ENCODE measurements at regions not wholly inside any gene's neighbourhood (a gene's known extent, or its start where the extent isn't known, plus 50 kb on each side); places are given as distances from the start of the nearest gene placed in this dataset.
A peak's percentile ranks its signal among the peaks of the same experiment; 100 is the strongest.

GRCh38 chr12:19779395-19780056 is 340.2 kb downstream of the AEBP2 start:
- Histone ChIP-seq H3K27me3 (no peaks in the 10 kb centered on the region), H3K4me3 (no peak overlapping the region), H3K4me1 (peaks cover 0 to 16% (median 9%) of the 10 kb centered on the region in 12 donors), H3K36me3 (no peaks in the 10 kb centered on the region), H3K27ac (peak overlapping the region in 9 of 12 donors; percentile 16 to 52 (median 38)), H3K9me3 (peaks cover 0 to under 1% (median 0%) of the 10 kb centered on the region in 12 donors)
- intact Hi-C loops (cut with DNase I) = loop anchor here in 7 of 10 donors (5.0 to 10.0 kb wide), 5 partner anchors 55 to 115 kb away; no protein-coding TSS in a partner anchor
- ATAC-seq (peak; percentile 84 to 92 (median 88)), DNase-seq (peak in 4 of 5 donors; percentile 44 to 71 (median 54))
- 52 to 63% (median 59%) methylated on average over 10 of the region's 10 CpGs for WGBS, 4 donors
- TF ChIP-seq POLR2A (IDR thresholded peaks at IDR 0.05) (no peak), CTCF (IDR thresholded peaks at IDR 0.05) (peak in 7 of 12 donors; percentile 9 to 56 (median 19))

GRCh38 chr12:19780460-19780859 is 341.2 kb downstream of the AEBP2 start:
- Histone ChIP-seq H3K4me1 (peaks cover 0 to 16% (median 9%) of the 10 kb centered on the region in 12 donors), H3K27me3 (no peaks in the 10 kb centered on the region), H3K4me3 (no peak overlapping the region), H3K9me3 (peaks cover 0 to 7% (median 0%) of the 10 kb centered on the region in 12 donors), H3K27ac (no peak overlapping the region), H3K36me3 (no peaks in the 10 kb centered on the region)
- intact Hi-C loops (cut with DNase I) = loop anchor here in 2 of 10 donors (5.0 to 10.0 kb wide), 2 partner anchors 54 to 102 kb away; no protein-coding TSS in a partner anchor
- TF ChIP-seq CTCF (IDR thresholded peaks at IDR 0.05) (no peak), POLR2A (IDR thresholded peaks at IDR 0.05) (no peak)
- WGBS, 4 donors = 64 to 77% (median 73%) methylated on average over 6 of the region's 6 CpGs
- DNase-seq = peak in 1 of 5 donors; percentile 31
- ATAC-seq = peak in 2 of 4 donors; percentile 7 to 9

GRCh38 chr12:19783547-19784444 is 344.5 kb downstream of the AEBP2 start:
- DNase-seq (peak in 3 of 5 donors; percentile 17 to 69 (median 27)), ATAC-seq (peak in 3 of 4 donors; percentile 11 to 34 (median 23))
- H3K27me3 ChIP-seq = no peaks in the 10 kb centered on the region
- intact Hi-C loops (cut with DNase I) = loop anchor here in 2 of 10 donors (5.0 to 10.0 kb wide), 2 partner anchors 51 to 99 kb away; no protein-coding TSS in a partner anchor
- peaks cover 0 to 16% (median 9%) of the 10 kb centered on the region in 12 donors for H3K4me1 ChIP-seq
- no peak for TF ChIP-seq POLR2A (IDR thresholded peaks at IDR 0.05)
- no peak for TF ChIP-seq CTCF (IDR thresholded peaks at IDR 0.05)
- H3K9me3 ChIP-seq = peaks cover 0 to 25% (median 0%) of the 10 kb centered on the region in 12 donors
- H3K4me3 ChIP-seq = peak overlapping the region in 8 of 12 donors; percentile 7 to 42 (median 22)
- H3K36me3 ChIP-seq = no peaks in the 10 kb centered on the region
- H3K27ac ChIP-seq = peak overlapping the region in 6 of 12 donors; percentile 34 to 61 (median 58)
- WGBS, 4 donors = 58 to 89% (median 69%) methylated on average over 29 of the region's 29 CpGs

Data from heart left ventricle (tissue), 16 donors.